HG03354 (cell line): ENCODE measurements at regions not wholly inside any gene's neighbourhood (a gene's known extent, or its start where the extent isn't known, plus 50 kb on each side); places are given as distances from the start of the nearest gene placed in this dataset.

Experiments used
- ATAC-seq: cut with Tn5 transposase; IDR thresholded peaks from one replicate; pipeline ENCODE4 v1.9.1; 2021; ENCODE audit warnings: mild to moderate bottlenecking; ENCODE audit not compliant: unreplicated experiment, poor library complexity, severe bottlenecking

DNA sequence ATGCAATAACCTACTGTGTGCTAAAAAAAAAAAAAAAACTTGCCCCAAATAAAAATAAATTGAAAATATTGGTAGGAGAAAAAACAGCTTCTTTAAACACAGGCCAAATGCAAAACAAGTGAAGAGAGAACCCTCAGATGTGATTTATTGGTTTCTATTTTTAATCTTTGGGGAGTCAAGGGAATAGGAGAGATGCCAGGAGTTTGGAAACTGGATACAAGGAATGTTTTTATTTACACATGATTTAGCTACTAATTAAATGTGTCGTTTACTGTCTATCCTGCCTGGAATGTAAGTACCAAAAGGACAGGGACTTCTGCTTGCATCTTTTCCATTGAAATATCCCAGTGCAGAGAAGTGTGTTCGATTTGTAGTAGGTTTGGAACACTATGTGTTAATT is 810.7 kb downstream of the MAFB start:
- ATAC-seq = no peak

DNA sequence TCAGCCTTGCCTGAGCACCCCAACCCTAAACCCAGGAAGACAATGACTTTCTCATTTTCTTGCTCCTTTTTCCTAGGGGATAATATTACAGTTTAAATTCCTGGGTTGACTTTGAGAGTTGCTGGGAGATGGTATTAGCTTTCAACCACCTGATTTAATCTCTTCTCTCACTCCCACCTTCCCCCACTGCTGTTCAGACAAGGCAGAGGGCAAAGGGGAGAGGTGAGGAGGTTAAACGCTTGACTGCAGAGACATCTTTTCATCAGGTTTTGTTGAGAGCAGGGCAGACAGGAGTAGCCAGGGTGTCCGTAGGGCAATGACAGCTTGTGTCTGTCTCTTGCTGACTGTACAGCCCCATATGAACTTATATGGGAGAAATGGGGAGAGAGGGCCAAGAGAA is 811.2 kb downstream of the MAFB start:
- ATAC-seq = no peak

DNA sequence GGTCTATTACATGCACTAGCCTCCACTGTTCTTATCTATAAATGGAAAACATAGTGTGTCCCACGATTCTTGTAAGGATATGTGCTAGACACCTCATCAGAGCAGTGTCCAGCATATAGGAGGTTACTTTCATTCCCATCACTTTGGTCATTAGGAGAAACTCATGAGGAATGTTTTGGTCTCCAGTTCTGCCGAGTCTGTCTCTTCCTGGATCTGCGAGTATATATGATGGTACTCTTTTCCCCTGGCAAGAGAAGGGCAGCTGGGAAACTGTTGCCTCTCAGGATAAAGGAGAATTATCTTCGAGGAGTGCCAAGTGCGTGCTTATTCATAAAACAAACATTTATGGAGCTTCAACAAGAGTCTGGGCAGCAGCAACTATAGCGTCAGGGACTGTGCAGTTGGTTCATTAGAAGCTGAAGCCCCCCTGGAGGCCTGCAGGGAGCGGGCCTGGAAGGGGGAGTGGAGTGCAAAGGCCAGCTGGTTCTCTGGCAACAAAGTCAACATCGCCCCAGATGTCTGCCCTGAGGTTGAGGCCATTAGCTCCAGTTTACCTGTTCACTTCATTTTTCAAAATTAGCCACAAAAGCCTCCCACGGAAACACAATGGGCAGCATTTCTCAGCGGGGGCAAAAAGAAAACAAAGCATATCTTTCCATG is 811.9 kb downstream of the MAFB start:
- ATAC-seq = no peak

DNA sequence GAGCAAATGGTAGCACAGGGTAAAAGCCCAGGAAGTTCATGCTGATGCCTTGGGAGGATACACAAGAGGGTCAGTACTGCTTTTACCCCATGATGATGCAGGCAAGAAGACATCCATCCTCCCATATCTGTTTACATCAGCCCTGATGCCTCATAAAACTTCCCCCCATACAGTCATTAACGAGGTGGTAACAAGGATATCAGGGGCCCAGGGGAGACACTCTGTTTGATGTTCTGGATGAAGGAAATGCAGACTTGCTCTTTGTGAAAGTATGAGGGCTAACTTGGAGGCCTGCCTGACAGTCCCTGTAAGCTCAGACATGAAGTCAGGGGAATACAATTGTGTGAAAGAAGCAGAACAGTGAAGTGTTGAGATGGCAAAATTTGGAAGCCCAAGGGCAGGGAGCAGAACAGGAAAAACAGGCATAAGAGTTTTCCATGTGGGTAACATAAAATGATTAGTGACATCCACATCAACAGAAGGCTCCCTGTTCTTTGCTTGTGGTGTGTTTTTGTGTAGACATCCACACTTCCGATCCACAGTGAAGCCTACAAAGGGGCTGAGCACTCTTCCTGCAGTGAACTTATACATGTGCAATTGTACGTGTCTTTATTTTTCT is 813.4 kb downstream of the MAFB start:
- ATAC-seq = no peak

DNA sequence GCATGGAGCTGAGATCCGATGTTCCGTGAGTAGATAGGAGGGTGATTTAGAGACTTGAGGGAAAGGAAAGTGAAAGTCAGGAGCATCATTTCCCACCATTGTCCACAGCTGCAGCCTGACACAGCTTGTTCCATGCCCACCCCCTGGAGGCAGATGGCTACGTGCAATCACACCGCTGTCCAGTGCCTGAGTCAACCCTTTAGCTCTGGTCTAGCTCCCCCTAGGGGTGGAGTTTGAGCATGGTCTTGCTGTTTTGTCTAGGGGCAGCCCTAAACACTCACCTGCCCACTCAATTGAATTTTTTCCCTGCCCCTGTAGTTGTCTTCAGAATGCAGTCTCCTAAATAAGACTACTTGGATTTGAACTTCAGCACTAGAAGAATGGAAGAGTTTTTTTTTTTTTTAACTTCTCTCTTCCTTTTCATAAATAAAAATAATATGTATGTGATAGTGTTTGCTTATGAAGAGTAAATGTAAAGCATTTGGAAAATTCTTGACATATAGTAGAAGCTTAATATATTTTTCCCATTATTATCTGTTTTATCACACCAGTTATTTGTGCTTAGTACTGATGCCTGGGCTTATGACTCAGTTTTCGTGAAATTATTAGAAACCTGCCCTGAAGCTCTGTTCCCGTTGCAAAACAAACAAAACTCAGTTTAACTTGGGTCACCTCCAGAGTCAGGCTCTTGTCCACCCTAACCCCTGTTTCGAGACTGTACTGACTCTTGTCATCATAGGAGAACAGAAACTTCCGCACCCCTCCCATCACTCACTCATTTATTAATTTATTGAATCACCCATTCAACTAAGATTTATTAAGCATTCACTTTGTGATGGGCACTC is 814.8 kb downstream of the MAFB start:
- ATAC-seq = peak; percentile 94

DNA sequence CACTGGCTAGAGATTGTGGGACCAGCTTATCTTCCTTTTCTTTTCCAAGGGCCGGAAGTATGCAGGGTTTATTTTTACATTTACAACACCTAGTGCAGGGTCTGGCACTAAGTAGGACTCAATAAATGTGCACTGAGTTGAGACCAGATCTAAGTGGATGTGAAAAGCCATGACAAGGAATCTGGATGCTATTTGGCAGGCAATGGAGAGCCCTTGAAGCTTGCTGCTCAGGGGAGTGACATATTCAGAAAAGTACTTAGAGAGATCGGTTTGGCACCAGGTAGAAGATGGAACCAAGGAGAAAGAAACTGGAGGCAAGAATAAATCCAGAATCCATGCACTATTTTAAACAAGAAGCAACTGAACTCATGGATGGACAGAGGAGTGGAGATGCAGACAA is 815.8 kb downstream of the MAFB start:
- ATAC-seq = no peak

DNA sequence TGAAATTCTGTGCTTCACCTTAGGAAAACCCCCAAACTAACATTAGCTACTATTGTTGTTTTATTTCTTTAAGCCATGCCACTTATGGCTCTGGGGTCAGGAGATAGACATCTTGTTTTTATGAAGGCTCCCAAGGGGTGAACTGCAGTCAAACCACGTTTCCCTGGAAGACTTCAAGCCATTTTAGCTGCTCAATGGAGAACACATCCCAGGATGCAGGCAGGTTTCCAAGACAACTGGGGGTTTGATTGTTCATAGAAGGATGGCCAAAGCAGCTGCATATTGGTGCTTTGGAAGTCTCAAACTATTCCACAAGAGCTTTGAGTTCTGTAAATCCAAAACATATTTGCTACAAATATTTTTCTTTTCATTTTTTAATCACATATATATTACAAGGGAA is 818.0 kb downstream of the MAFB start:
- ATAC-seq = no peak

DNA sequence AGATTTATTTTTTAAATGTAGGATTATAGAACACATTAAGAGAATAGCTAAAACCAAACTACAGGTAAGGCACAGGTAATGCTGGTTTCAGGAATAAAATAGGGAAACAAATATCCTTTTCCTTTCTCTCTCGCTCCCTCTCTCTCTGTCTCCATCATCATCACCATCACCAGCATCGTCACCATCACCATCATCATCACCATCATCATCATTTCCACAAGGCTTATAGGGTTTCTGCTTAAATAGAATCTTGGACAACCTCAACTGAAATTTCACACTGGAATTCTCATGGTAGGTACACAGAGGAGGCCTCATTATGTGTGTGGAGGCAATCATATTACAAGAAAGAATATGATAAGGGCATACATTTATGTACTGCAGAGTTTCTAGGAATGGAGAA is 823.6 kb downstream of the MAFB start:
- ATAC-seq = no peak

DNA sequence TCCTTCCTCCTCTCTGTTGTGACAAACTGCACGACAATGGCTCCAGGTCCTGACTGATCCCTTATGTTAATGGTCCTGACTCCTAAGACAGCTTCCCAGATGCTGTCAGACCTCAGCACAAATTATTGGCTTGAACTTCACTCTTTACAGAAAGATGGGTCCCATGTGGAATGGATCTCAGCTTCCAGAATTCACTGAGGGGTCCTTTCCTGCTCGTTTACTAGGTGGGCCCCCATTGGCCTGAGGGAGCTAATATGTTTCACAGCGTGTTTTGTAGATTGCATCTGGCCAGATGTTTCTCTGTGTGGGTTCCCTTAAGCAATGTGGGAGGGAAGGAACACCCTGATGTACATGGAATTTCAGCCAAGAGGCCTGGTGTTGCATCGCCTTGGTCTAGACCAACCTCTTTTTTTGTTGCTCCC is 826.6 kb downstream of the MAFB start:
- no peak for ATAC-seq

DNA sequence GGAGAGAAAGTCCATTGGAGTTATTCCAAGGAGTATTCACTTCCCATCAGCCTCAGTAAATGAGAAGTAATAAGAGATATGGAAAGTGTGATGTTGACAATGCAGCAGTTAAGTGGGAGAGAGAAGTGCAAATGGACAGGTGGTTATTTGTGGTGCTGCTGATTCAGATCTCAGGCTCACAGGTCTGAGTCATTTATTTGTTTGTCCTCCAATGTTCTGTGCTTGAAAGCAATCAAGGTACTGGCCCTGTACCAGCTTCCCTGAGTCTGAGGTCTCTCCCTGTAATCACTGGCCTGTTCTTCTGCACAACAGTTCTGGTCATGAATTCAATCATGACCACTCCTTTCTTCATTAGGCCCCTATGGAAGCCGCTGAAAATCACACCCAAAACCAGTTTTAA is 827.7 kb downstream of the MAFB start:
- ATAC-seq = no peak

DNA sequence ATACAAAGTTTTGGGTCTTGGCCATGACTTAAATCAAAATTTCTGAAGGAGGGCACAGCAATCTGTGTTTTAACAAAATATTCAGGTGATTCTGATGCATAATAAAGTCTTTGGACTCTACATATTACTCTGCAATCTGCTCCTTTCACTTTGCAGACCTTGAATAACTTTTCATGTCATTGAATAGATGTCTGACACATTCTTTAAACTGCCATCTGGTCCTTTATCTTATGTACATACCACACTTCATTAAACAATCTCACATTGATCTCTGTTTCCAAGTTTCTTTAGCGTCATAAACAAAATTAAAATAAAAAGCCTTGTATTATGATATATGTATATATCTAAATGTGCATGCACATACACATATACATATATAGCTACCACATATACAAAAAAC is 831.2 kb downstream of the MAFB start:
- ATAC-seq = no peak

DNA sequence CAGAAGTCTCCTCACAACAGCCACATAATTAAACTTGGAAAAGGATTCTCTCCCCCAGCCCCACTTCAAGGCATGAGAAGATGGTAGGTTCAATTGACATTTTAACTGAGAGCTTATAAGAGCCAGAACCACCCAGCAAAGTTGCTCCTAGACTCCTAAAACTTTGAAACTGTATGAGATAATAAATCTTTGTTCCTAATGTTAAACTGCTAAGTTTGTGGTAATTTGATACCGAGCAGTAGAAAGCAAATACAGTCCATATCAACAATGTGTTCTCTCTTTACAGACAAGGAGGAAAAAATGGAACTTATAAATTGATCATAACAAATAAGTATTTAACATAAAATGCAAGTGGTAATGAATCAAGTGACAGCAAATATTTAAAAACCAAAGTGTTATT is 831.8 kb downstream of the MAFB start:
- ATAC-seq = no peak

DNA sequence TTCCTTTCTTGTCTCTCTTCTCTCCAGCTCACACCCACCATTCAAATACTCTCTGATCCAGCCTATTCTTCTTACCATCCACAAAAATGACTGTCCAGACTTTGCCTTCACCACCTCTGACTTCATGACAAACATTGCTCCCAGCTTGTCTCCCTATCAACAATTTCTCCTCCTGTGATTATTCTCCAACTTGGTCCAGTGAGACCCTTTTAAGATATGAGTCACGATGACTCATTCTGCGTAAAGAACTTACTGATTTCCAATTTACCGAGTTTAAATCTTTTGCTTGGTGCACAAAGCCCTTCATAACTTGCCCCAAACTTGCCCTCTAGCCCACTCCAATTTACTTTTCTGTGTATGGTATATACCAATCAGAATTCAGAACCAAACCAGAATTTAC is 833.2 kb downstream of the MAFB start:
- ATAC-seq = no peak

DNA sequence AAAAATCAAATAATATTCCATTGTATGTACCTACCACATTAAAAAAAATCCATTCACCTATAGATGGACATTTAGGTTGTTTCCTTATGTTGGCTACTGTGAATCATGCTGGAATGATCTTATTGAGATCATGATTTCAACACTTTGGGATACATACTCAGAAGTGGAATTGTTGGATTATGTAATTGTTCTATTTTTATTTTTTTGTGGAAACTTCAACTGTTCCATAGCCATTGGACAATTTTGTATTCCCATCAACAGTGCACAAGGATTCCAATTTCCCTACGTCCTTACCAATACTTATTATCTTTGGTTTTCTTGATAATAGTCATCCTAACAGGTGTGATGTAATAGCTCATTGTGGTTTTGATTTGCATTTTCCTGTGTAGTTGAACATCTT is 834.0 kb downstream of the MAFB start:
- no peak for ATAC-seq

DNA sequence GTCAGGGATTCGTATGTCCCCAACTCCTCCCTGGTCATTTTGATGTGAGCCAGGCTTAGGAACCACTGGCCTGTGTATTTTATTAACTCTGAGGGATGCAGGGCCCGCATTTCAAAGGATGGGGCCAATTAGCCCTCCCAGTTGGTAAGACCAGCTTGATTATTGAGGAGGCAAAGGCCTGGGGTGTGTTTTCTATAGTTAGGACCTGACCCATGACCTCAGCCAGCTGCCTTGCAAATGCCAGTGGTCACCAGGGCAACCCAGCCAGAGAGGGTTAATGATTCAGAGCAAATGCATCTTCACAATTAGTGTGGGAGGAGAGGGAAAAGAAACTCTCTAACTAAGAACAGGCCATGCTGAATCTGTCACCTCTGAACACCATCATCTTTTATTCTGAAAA is 835.4 kb downstream of the MAFB start:
- ATAC-seq = peak; percentile 89

DNA sequence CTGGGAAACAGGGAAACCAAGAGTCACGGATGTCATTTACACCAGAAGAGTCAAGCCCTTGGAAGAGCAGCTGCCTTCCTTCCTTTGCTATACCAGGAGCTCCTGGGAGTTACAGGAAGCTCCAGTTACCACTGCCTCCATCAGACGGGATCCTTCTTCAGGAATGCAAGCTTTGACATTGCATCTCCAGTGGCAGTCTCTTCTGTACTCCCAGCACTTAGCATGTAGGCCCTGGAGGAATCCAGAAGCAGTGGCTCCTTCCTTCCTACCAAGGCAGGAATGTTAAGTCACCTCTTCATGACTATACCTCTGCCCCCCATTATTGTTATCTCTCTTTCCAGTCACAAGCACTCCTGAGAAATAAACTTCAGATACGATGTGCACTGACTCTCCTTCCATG is 836.0 kb downstream of the MAFB start:
- ATAC-seq = no peak

DNA sequence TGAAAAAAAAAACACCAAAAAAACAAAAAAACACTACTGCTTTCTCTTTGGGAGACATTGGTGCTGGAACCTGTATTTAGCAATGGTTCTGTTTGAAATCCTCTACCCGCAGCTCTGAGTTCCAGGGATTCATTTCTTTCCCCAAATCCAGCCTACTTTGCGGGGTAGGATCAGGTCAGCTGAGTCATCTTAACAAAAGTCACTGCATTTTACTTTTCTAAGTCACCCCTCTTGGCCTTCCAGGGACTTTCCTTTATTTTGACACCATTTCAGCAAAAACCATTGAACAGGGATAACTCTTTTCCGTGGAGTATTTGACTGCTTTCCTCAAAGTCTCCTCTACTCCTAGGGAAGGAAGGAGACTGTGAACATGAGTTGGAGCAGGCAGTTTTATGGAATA is 837.6 kb downstream of the MAFB start:
- ATAC-seq = no peak

DNA sequence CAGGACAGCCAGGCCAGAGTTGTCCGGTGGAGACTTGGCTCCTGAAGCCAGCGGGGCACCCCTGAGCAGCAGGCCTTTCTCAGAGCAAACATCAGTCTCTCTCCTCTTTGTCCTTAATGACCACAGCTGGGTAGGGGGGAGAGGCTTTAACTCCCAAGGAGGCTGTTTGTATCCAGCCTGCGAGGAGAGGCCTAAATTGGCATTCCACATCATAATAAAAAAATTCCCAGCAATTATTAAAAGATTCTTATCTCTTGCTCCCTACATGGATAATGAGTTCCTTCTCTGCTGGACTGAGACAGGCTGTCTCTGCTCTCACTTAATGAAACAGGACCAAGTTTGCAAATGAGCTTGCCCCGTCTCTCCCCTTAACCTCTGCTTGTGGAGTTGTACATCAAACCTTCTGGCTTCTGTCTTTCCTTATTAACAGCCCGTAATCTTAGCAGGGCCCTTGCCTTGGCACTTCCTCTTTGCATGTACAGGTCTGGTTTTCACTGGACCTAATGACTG is 838.2 kb downstream of the MAFB start:
- no peak for ATAC-seq

DNA sequence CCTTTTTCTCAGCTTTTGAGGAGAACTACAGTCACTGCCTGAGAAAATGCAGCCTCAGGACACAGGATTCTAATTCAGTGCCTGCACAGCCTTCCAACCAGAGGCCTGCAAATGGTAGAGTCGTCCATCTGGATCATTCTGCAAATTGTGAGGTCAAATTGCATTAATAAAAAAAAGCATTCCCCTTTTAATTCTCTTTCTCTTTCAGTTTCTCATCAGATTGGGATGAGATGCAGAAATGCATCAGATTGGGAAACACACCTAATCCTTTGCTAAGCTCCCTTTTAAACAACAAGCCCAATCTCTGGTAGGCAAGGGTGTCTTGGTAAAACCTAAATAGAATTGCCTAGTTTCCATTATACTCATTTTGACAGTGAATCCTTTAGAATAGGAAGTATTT is 838.8 kb downstream of the MAFB start:
- no peak for ATAC-seq

DNA sequence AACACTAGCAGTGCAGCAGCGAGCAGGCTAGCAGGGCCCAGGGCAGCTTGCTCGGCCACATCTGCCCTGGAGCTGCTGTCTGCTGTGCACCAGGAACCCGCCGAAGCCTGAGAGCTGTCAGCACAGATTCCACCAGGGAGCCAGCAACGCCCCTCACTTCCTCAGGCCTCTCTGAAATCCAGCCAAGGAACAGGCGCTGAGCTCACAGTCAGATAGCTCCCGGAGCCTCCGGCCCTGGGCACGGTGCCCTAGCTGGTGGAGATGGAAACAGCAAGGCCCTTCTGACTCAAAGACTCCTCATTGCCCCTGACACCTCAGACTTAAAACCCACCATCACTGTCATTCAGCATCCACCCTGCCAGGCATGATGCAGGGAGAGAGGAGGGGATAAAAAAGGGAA is 839.4 kb downstream of the MAFB start:
- no peak for ATAC-seq

DNA sequence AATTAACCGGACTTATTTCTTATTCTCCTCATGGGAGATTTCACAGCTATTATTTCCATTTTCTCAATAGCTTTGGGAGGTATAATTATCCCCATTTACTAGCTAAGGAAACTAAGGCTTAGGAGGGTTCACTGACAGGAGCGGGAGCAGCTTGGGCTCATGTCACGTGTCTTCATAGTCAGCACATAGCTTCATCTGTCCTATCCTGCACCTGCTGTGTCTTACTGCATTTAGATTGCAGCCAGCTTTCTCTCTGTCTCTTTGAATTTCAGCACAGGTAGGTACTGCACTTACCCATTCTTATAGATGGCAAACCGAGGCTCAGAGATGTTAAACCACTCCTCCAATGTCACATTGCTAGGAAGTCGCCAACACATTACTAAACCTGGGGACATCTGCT is 839.9 kb downstream of the MAFB start:
- no peak for ATAC-seq
